Spleen (tissue), 11 donors: ENCODE measurements at regions not wholly inside any gene's neighbourhood (a gene's known extent, or its start where the extent isn't known, plus 50 kb on each side); places are given as distances from the start of the nearest gene placed in this dataset.

Experiments
- DNase-seq: peaks from one replicate; pipeline ENCODE4 v3.0.0-alpha.2; 2020
- H3K27ac ChIP-seq, 8 donors: fragments of 200-600 bp; sonication (generic) in 7 of 8; 1 replicate in 4 of 8; 2 replicates in 4 of 8; pipeline versions ENCODE4 v1.5.0 to v1.8.0; 2016 to 2021; ENCODE audit warnings: inconsistent platforms in 4 of 8, mild to moderate bottlenecking in 4 of 8, moderate library complexity in 1 of 8
- H3K27me3 ChIP-seq, 7 donors: fragments of 200-600 bp; sonication (generic) in 6 of 7; replicated peaks in 1 of 7; 1 replicate in 4 of 7; 2 replicates in 3 of 7; pipeline versions ENCODE4 v1.5.0 to v1.8.0; 2016 to 2021; ENCODE audit warnings: inconsistent platforms in 3 of 7, mild to moderate bottlenecking in 1 of 7
- H3K36me3 ChIP-seq, 6 donors: fragments of 200-600 bp; sonication (generic) in 5 of 6; 1 replicate in 4 of 6; 2 replicates in 2 of 6; pipeline versions ENCODE4 v1.5.0 to v1.8.0; 2016 to 2021; ENCODE audit warnings: inconsistent platforms in 2 of 6
- H3K4me1 ChIP-seq, 6 donors: fragments of 200-600 bp; sonication (generic) in 5 of 6; 1 replicate in 3 of 6; 2 replicates in 3 of 6; pipeline versions ENCODE4 v1.5.0 to v1.8.0; 2016 to 2021; ENCODE audit warnings: inconsistent platforms in 3 of 6
- H3K4me3 ChIP-seq, 8 donors: fragments of 200-600 bp; sonication (generic) in 7 of 8; 1 replicate in 4 of 8; 2 replicates in 4 of 8; pipeline versions ENCODE4 v1.5.0 to v1.8.0; 2016 to 2021; ENCODE audit warnings: inconsistent platforms in 4 of 8, mild to moderate bottlenecking in 4 of 8, moderate library complexity in 2 of 8
- H3K9me3 ChIP-seq, 8 donors: fragments of 200-600 bp; sonication (generic) in 7 of 8; 1 replicate in 4 of 8; 2 replicates in 4 of 8; pipeline versions ENCODE4 v1.5.0 to v1.8.0; 2016 to 2021; ENCODE audit warnings: inconsistent platforms in 4 of 8
- POLR2A ChIP-seq, 3 donors: fragments of 450-650 bp; IDR thresholded peaks; one replicate each; pipeline ENCODE4 v1.5.1; 2017; ENCODE audit warnings: antibody characterized with exemption in 3 of 3, mild to moderate bottlenecking in 1 of 3
- POLR2AphosphoS5 ChIP-seq, 3 donors: sonication (generic); formaldehyde crosslinking; IDR thresholded peaks; one replicate each; pipeline ENCODE4 v1.5.1; 2017; ENCODE audit warnings: antibody characterized with exemption in 3 of 3
- WGBS, 5 donors: extraction: QIAGEN DNeasy Blood & Tissue Kit in 3 of 5; methylation state at CpG; one replicate each; pipeline versions ENCODE4 v1.1.5 to v1.1.7; 2013 to 2018; 5-methylcytosine and 5-hydroxymethylcytosine counted together
- intact Hi-C: fragments of 100-400 bp; cut with DNase I; formaldehyde crosslinking; loops from one replicate; pipeline ENCODE4 v1.15.0; 2023; ENCODE audit warnings: low total_unique reads
- TF ChIP-seq, protein P1 (sequence below), 11 experiments: fragments of 200-600 bp in 7 of 11; fragments of 450-650 bp in 4 of 11; sonication (generic) in 4 of 11; IDR thresholded peaks in 8 of 11; conservative IDR thresholded peaks in 3 of 11; 1 replicate in 7 of 11; 2 replicates in 4 of 11; pipeline versions ENCODE4 v1.4.0 to v1.8.0; 2016 to 2021; ENCODE audit warnings: antibody characterized with exemption in 11 of 11, inconsistent platforms in 4 of 11, mild to moderate bottlenecking in 1 of 11
- donor health status: healthy with polysubstance abuse.
- donor health status: DM: no; HTN: no; CAD: no; lungs with moderate emphysema.
- donor health status: DM: no; HTN: no; CAD: no.
- donor health status: Bipolar disorder and iron deficiency.
- donor health status: healthy.
- donor health status: DM: no; HTN: no; CAD: no.
- donor health status: DM: yes; HTN: yes; CAD: no.

DNA sequence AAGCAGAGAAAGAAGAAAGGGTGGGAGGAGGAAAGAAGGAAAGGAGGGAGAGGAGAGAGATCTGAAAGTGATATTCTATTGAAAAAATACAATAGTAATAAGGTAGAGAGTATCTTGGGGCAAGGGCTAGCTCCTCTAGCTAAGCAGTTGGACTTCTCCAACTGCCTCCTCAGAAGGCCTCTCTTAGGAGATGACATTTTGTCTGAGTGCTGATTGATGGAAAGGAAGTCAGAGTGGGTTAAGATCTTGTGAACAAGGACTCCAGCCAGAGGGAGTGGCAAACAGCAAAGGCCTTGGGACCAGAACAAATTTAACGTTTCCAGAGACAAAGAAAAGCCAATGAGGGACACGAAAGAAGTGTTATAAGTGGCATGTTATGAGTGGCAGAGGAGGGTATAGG lies 111.8 kb upstream of the TNFAIP3 start:
- Histone ChIP-seq H3K4me3 (no peak overlapping the region), H3K4me1 (peaks cover 0 to 32% (median 17%) of the 10 kb centered on the region in 6 donors), H3K27ac (peak overlapping the region in 5 of 8 donors; percentile 4 to 59 (median 44)), H3K36me3 (no peaks in the 10 kb centered on the region), H3K9me3 (no peaks in the 10 kb centered on the region), H3K27me3 (no peaks in the 10 kb centered on the region)
- TF ChIP-seq POLR2AphosphoS5 (IDR thresholded peaks at IDR 0.05): no peak
- no peak for TF ChIP-seq POLR2A (IDR thresholded peaks at IDR 0.05)
- TF ChIP-seq, protein P1, sequence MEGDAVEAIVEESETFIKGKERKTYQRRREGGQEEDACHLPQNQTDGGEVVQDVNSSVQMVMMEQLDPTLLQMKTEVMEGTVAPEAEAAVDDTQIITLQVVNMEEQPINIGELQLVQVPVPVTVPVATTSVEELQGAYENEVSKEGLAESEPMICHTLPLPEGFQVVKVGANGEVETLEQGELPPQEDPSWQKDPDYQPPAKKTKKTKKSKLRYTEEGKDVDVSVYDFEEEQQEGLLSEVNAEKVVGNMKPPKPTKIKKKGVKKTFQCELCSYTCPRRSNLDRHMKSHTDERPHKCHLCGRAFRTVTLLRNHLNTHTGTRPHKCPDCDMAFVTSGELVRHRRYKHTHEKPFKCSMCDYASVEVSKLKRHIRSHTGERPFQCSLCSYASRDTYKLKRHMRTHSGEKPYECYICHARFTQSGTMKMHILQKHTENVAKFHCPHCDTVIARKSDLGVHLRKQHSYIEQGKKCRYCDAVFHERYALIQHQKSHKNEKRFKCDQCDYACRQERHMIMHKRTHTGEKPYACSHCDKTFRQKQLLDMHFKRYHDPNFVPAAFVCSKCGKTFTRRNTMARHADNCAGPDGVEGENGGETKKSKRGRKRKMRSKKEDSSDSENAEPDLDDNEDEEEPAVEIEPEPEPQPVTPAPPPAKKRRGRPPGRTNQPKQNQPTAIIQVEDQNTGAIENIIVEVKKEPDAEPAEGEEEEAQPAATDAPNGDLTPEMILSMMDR (IDR thresholded peaks at IDR 0.05 in 8 of 11, conservative IDR thresholded peaks at IDR 0.05 in 3 of 11): no peak
- WGBS, 5 donors: 49 to 64% (median 59%) methylated on average over 2 of the region's 2 CpGs
- intact Hi-C loops: no loop called here
- no peak for DNase-seq

- H3K36me3 ChIP-seq: no peaks in the 10 kb centered on the region
- H3K9me3 ChIP-seq: no peaks in the 10 kb centered on the region
- no peak for TF ChIP-seq POLR2AphosphoS5 (IDR thresholded peaks at IDR 0.05)
- peaks cover 0 to 32% (median 17%) of the 10 kb centered on the region in 6 donors for H3K4me1 ChIP-seq
- no peak overlapping the region for H3K4me3 ChIP-seq
- H3K27me3 ChIP-seq: no peaks in the 10 kb centered on the region
- 94 to 100% (median 96%) methylated on average over 3 of the region's 3 CpGs for WGBS, 5 donors
- no peak for DNase-seq
- intact Hi-C loops: no loop called here
- H3K27ac ChIP-seq: no peak overlapping the region
Measured at GRCh38 chr6:137756788-137757187, 110.3 kb upstream of the TNFAIP3 start.

DNA sequence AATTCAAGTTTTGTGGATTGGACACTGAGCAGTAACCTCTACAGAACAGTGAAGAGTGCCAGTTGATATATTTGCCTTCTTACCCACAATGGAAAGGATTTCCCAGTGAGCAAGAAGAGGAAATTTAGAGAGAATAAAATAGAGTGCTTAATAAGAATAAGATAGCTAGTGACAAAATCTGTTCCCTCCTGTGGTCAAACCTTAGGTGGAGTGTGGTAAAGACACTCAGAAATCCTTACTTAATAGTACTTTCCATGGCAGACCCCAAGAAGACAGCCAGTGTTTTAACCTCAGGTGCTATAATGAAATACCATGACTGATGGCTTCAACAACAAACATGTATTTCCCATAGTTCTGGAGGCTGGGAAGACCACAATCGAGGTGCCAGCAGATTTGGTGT lies 108.4 kb upstream of the TNFAIP3 start:
- Histone ChIP-seq H3K27me3 (no peaks in the 10 kb centered on the region), H3K4me1 (peaks cover 0 to 22% (median 15%) of the 10 kb centered on the region in 6 donors), H3K9me3 (no peaks in the 10 kb centered on the region), H3K4me3 (no peak overlapping the region), H3K36me3 (no peaks in the 10 kb centered on the region), H3K27ac (no peak overlapping the region)
- 67 to 100% (median 87%) methylated on average over 1 of the region's 1 CpG for WGBS, 5 donors
- intact Hi-C loops: no loop called here
- TF ChIP-seq POLR2A (IDR thresholded peaks at IDR 0.05): no peak
- DNase-seq: no peak

DNA sequence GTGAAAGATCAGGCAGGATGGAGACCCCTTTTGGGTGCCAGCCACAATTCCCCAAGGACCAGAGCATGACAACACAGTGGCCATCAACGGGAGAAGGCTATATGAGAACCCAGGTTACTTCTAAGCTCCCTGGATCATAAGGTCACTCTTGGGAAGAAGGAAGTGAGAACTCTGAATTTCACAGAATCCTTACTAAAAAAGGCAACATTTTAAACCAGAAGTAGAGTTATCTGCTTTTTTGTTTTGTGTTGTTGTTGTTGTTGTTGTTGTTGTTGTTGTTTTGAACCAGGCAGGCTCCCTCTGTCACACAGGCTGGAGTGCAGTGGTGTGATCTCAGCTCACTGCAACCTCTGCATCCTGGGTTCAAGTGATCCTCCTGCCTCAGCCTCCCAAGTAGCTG lies 107.4 kb upstream of the TNFAIP3 start:
- TF ChIP-seq, protein P1 (IDR thresholded peaks at IDR 0.05 in 8 of 11, conservative IDR thresholded peaks at IDR 0.05 in 3 of 11): no peak
- H3K27ac ChIP-seq: no peak overlapping the region
- intact Hi-C loops: no loop called here
- H3K27me3 ChIP-seq: no peaks in the 10 kb centered on the region
- H3K36me3 ChIP-seq: no peaks in the 10 kb centered on the region
- no peaks in the 10 kb centered on the region for H3K9me3 ChIP-seq
- 41 to 76% (median 71%) methylated on average over 1 of the region's 1 CpG for WGBS, 5 donors
- H3K4me3 ChIP-seq: no peak overlapping the region
- H3K4me1 ChIP-seq: peaks cover 0 to 14% (median 6%) of the 10 kb centered on the region in 6 donors
- no peak for DNase-seq

- Histone ChIP-seq H3K36me3 (no peaks in the 10 kb centered on the region), H3K27ac (no peak overlapping the region), H3K9me3 (no peaks in the 10 kb centered on the region), H3K4me3 (no peak overlapping the region), H3K27me3 (no peaks in the 10 kb centered on the region), H3K4me1 (no peaks in the 10 kb centered on the region)
- intact Hi-C loops: no loop called here
- no peak for TF ChIP-seq POLR2AphosphoS5 (IDR thresholded peaks at IDR 0.05)
- TF ChIP-seq, protein P1 (IDR thresholded peaks at IDR 0.05 in 8 of 11, conservative IDR thresholded peaks at IDR 0.05 in 3 of 11): no peak
- TF ChIP-seq POLR2A (IDR thresholded peaks at IDR 0.05): no peak
- DNase-seq: no peak
- WGBS, 5 donors: 72 to 96% (median 92%) methylated on average over 1 of the region's 1 CpG
Measured at GRCh38 chr6:137761072-137761471, 106.0 kb upstream of the TNFAIP3 start.
